Pancreas (tissue), 10 donors: ENCODE measurements at regions not wholly inside any gene's neighbourhood (a gene's known extent, or its start where the extent isn't known, plus 50 kb on each side); places are given as distances from the start of the nearest gene placed in this dataset.

Source experiments
- ATAC-seq, 4 donors: fragments of 200-7000 bp; cut with Tn5 transposase; one replicate each; pipeline versions ENCODE4 v1.8.0 to v1.9.1; 2020; ENCODE audit warnings: mild to moderate bottlenecking in 4 of 4, moderate library complexity in 4 of 4
- DNase-seq, 6 donors: peaks; one replicate each; pipeline ENCODE4 v3.0.0-alpha.2; 2020
- FAIRE-seq: peaks from 2 replicates; lab custom pipeline; 2012; peaks lifted over from hg19 to GRCh38; lab: Jason Lieb, UNC
- H3K27ac ChIP-seq, 4 donors: fragments of 200-600 bp; sonication (generic); 1 replicate in 3 of 4; 2 replicates in 1 of 4; pipeline versions ENCODE4 v1.5.0 to v1.8.0; 2020
- H3K27me3 ChIP-seq, 4 donors: fragments of 200-600 bp; one replicate each; pipeline ENCODE4 v1.8.0; 2021
- H3K36me3 ChIP-seq, 3 donors: fragments of 200-600 bp; sonication (generic) in 1 of 3; one replicate each; pipeline versions ENCODE4 v1.5.0 to v1.8.0; 2020 to 2021
- H3K4me1 ChIP-seq, 3 donors: fragments of 200-600 bp; one replicate each; pipeline ENCODE4 v1.8.0; 2021
- H3K4me3 ChIP-seq, 4 donors: fragments of 200-600 bp; sonication (generic) in 2 of 4; one replicate each; pipeline versions ENCODE4 v1.5.0 to v1.8.0; 2020 to 2021
- H3K9me3 ChIP-seq, 4 donors: fragments of 200-600 bp; one replicate each; pipeline ENCODE4 v1.8.0; 2021
- WGBS, 2 donors: extraction: QIAGEN DNeasy Blood & Tissue Kit; methylation state at CpG; one replicate each; pipeline ENCODE4 v1.1.7; 2013; 5-methylcytosine and 5-hydroxymethylcytosine counted together
- intact Hi-C, 3 donors: fragments of 100-400 bp; cut with DNase I; formaldehyde crosslinking; loops; one replicate each; pipeline versions ENCODE4 v1.11.1 to v1.14.2; 2022
- TF ChIP-seq, protein P1 (sequence below), 4 donors: fragments of 200-600 bp; sonication (generic) in 3 of 4; IDR thresholded peaks; one replicate each; pipeline versions ENCODE4 v1.5.0 to v1.8.0; 2021; ENCODE audit warnings: antibody characterized with exemption in 4 of 4
- donor health status: healthy with polysubstance abuse.
- donor health status: DM: no; HTN: no; CAD: no; lungs with moderate emphysema.
- donor health status: DM: no; HTN: no; CAD: no.
- donor health status: control.
- donor health status: control.
- donor health status: Bipolar disorder and iron deficiency.
- donor health status: DM: yes; HTN: yes; CAD: no.
- donor health status: DM: no; HTN: no; CAD: no.
- donor health status: DM: no; HTN: no; CAD: no.
- donor health status: DM: yes; HTN: yes; CAD: no.

DNA sequence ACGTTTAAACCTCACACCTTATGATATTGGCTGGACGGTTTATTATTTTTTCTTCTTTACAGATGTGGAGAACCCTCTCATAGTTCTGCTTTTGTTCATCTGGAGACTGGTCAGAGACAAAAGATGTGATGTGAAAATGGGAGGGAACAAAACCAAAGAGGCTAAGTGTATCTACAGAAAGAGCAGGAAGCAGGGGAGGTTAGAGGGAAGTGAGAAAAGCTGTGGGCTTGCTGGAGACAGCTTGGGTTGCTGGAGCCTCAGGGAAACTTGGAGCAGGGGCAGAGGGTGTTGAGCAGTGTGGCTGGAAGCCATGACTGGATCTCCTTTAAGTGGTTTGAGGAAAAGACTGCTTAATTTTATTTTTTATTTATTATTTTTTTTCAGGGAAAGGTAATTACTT is 79.0 kb upstream of the SNX19 start:
- Histone ChIP-seq H3K4me1 (no peaks in the 10 kb centered on the region), H3K27me3 (no peaks in the 10 kb centered on the region), H3K4me3 (no peak overlapping the region), H3K27ac (no peak overlapping the region), H3K36me3 (no peaks in the 10 kb centered on the region), H3K9me3 (no peaks in the 10 kb centered on the region)
- 38 to 43% methylated on average over 2 of the region's 2 CpGs for WGBS, 2 donors
- TF ChIP-seq, protein P1, sequence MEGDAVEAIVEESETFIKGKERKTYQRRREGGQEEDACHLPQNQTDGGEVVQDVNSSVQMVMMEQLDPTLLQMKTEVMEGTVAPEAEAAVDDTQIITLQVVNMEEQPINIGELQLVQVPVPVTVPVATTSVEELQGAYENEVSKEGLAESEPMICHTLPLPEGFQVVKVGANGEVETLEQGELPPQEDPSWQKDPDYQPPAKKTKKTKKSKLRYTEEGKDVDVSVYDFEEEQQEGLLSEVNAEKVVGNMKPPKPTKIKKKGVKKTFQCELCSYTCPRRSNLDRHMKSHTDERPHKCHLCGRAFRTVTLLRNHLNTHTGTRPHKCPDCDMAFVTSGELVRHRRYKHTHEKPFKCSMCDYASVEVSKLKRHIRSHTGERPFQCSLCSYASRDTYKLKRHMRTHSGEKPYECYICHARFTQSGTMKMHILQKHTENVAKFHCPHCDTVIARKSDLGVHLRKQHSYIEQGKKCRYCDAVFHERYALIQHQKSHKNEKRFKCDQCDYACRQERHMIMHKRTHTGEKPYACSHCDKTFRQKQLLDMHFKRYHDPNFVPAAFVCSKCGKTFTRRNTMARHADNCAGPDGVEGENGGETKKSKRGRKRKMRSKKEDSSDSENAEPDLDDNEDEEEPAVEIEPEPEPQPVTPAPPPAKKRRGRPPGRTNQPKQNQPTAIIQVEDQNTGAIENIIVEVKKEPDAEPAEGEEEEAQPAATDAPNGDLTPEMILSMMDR (IDR thresholded peaks at IDR 0.05): no peak
- no peak for FAIRE-seq
- intact Hi-C loops: no loop called here
- no peak for DNase-seq
- no peak for ATAC-seq

DNA sequence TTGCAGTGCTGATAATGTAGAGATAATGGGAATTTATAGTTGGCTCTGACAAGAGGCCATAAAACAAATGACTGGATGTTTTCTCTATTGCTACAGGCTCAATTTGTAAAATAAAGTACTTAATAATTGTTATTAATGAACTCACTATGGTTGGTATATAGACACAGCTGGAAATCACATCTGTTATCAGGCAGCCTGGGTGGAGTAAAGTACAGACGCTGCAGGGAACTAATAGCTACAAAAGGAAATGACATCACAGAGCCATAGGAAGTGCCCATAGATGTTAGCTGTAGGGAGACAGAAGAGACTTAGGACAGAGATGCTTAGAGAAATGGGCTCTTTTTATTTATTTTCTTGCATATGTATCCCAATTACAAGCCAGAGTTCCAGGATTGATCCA is 81.0 kb upstream of the SNX19 start:
- H3K27me3 ChIP-seq: no peaks in the 10 kb centered on the region
- H3K36me3 ChIP-seq: no peaks in the 10 kb centered on the region
- no peak overlapping the region for H3K27ac ChIP-seq
- intact Hi-C loops: no loop called here
- H3K9me3 ChIP-seq: no peaks in the 10 kb centered on the region
- DNase-seq: no peak
- H3K4me3 ChIP-seq: no peak overlapping the region
- TF ChIP-seq, protein P1 (IDR thresholded peaks at IDR 0.05): no peak
- ATAC-seq: no peak
- no peaks in the 10 kb centered on the region for H3K4me1 ChIP-seq
- WGBS, 2 donors: 31 to 36% methylated on average over 1 of the region's 1 CpG
- FAIRE-seq: no peak

DNA sequence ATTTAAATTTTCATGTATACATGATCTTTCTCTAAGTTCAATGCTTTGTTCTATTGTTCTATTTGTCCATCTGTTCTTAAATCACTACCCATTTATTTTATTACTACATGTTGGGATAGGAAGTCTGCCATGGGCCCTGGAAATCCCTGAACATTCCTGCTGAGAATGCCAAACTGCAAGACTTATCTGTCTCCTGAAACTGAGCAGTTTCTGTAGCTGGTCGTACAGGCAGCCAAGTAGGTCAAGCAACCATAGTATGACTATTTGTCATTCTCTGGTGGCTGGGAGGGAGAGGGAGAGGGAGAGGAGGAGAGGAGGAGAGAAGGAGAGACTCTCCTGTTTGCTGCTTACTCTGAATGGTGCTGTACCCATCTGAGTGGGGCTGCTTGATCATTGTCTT is 82.8 kb upstream of the SNX19 start:
- Histone ChIP-seq H3K4me3 (no peak overlapping the region), H3K4me1 (no peaks in the 10 kb centered on the region), H3K9me3 (no peaks in the 10 kb centered on the region), H3K27ac (no peak overlapping the region), H3K27me3 (no peaks in the 10 kb centered on the region), H3K36me3 (no peaks in the 10 kb centered on the region)
- FAIRE-seq: no peak
- DNase-seq: no peak
- TF ChIP-seq, protein P1 (IDR thresholded peaks at IDR 0.05): no peak
- ATAC-seq: no peak
- WGBS, 2 donors: 15 to 25% methylated on average over 1 of the region's 1 CpG
- intact Hi-C loops: no loop called here

DNA sequence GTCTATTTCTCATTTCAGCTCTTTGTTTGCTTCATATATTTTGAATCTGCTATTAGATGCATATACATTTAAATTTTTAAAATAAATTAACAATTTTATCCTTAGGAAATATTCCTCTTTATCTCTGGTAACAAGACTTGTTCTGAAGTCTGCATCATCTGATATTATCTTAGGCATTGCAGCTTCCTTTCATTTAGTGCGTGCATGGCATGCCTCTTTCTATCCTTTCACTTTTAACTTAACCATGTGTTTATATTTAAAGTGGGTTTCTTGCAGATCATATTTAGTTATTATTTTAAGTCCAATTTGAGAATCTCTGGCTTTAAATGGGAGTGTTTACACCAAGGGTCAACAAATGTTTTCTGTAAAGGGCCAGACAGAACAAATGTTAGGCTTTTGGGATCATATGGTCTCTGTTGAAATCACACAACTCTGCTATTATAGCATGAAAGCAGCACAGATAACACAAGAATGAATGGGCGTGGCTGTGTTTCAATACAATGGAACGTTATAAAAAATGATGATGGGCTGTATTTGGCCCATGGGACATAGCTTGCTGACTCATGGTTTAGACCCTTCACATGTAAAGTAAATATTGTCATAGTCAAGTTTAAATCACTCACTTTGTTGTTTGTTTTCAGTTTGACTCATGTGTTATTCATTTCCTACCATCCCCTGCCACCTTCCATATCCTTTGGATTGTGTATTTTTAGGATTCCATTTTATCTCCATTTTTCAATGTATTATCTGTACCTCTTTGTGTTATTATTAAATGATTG is 83.9 kb upstream of the SNX19 start:
- DNase-seq (no peak), ATAC-seq (no peak), FAIRE-seq (no peak)
- H3K27ac ChIP-seq: no peak overlapping the region
- no peaks in the 10 kb centered on the region for H3K4me1 ChIP-seq
- 42 to 48% methylated on average over 3 of the region's 3 CpGs for WGBS, 2 donors
- TF ChIP-seq, protein P1 (IDR thresholded peaks at IDR 0.05): no peak
- intact Hi-C loops: no loop called here
- no peaks in the 10 kb centered on the region for H3K9me3 ChIP-seq
- H3K27me3 ChIP-seq: peaks cover 0 to 3% (median 0%) of the 10 kb centered on the region in 4 donors
- no peak overlapping the region for H3K4me3 ChIP-seq
- H3K36me3 ChIP-seq: no peaks in the 10 kb centered on the region

DNA sequence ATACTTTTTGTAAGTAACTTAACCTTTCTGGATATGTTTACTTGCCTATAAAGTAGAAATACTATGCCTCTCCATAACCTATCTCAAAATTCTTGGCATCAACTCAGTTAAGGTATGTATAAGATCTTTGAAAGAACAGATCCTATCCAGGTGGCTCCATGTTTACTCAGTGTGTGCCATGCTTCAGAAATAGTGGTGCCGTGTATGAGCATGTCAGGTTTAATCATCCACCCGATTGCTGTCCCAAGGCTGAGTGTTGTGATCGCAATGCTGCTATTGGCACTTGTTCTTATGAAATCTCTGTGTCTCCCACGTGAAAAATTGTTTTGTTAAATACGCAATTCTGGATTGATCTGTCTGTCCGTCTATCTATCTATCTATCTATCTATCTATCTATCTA is 85.9 kb upstream of the SNX19 start:
- H3K4me1 ChIP-seq: no peaks in the 10 kb centered on the region
- H3K27ac ChIP-seq: no peak overlapping the region
- DNase-seq (no peak), ATAC-seq (no peak), FAIRE-seq (no peak)
- peaks cover 0 to 3% (median 0%) of the 10 kb centered on the region in 4 donors for H3K27me3 ChIP-seq
- 29 to 31% methylated on average over 6 of the region's 6 CpGs for WGBS, 2 donors
- TF ChIP-seq, protein P1 (IDR thresholded peaks at IDR 0.05): no peak
- no peak overlapping the region for H3K4me3 ChIP-seq
- no peaks in the 10 kb centered on the region for H3K9me3 ChIP-seq
- no peaks in the 10 kb centered on the region for H3K36me3 ChIP-seq
- intact Hi-C loops: no loop called here
